CD14-positive monocyte (primary cell): ENCODE measurements at regions not wholly inside any gene's neighbourhood (a gene's known extent, or its start where the extent isn't known, plus 50 kb on each side); places are given as distances from the start of the nearest gene placed in this dataset.

Experiments
- DNase-seq, 3 donors: peaks; one replicate each; pipeline ENCODE4 v3.0.0-alpha.2; 2011 to 2022
- H2AFZ ChIP-seq: 2 replicates; pipeline ENCODE4 v1.6.0; 2012; ENCODE audit warnings: mild to moderate bottlenecking, low read depth, low read length, inconsistent platforms; ENCODE audit not compliant: insufficient read depth, poor library complexity, severe bottlenecking
- H3K27ac ChIP-seq, 2 donors: 1 replicate in 1 of 2; 2 replicates in 1 of 2; pipeline ENCODE4 v1.5.1; 2012 to 2013; ENCODE audit warnings: low read length in 2 of 2, control low read depth in 1 of 2, inconsistent platforms in 1 of 2, low read depth in 1 of 2, mild to moderate bottlenecking in 1 of 2
- H3K27me3 ChIP-seq, 2 donors: one replicate each; pipeline versions ENCODE4 v1.6.0 to v1.6.1; 2011 to 2013; ENCODE audit warnings: low read length in 2 of 2; ENCODE audit not compliant: control insufficient read depth in 2 of 2, insufficient read depth in 2 of 2
- H3K36me3 ChIP-seq, 2 donors: replicated peaks in 1 of 2; 1 replicate in 1 of 2; 2 replicates in 1 of 2; pipeline versions ENCODE4 v1.5.1 to v1.6.1; 2012 to 2013; ENCODE audit warnings: low read length in 2 of 2, control low read depth in 1 of 2, inconsistent platforms in 1 of 2, mild to moderate bottlenecking in 1 of 2; ENCODE audit not compliant: insufficient read depth in 2 of 2, control insufficient read depth in 1 of 2
- H3K4me1 ChIP-seq, 2 donors: 1 replicate in 1 of 2; 2 replicates in 1 of 2; pipeline versions ENCODE4 v1.5.1 to v1.6.1; 2012 to 2013; ENCODE audit warnings: low read length in 2 of 2, control low read depth in 1 of 2, inconsistent platforms in 1 of 2, mild to moderate bottlenecking in 1 of 2, moderate library complexity in 1 of 2; ENCODE audit not compliant: insufficient read depth in 2 of 2, control insufficient read depth in 1 of 2
- H3K4me2 ChIP-seq: replicated peaks from 2 replicates; pipeline ENCODE3; 2012; ENCODE audit warnings: low read length, moderate library complexity, mild to moderate bottlenecking; ENCODE audit not compliant: poor library complexity, severe bottlenecking; ENCODE audit errors: extremely low read depth
- H3K4me3 ChIP-seq, 3 experiments: fragments of 200-600 bp in 1 of 3; sonication (generic) in 1 of 3; replicated peaks in 1 of 3; 1 replicate in 2 of 3; 2 replicates in 1 of 3; pipeline ENCODE4 v1.5.1; 2011 to 2013; ENCODE audit warnings: low read length in 3 of 3, mild to moderate bottlenecking in 3 of 3, control low read depth in 2 of 3, low read depth in 2 of 3, inconsistent platforms in 1 of 3, moderate library complexity in 1 of 3
- H3K79me2 ChIP-seq: 2 replicates; pipeline ENCODE4 v1.6.0; 2012; ENCODE audit warnings: mild to moderate bottlenecking, control low read depth, inconsistent platforms, low read length, moderate library complexity; ENCODE audit not compliant: insufficient read depth
- H3K9ac ChIP-seq: 2 replicates; pipeline ENCODE4 v1.6.0; 2017; ENCODE audit warnings: low read length, mild to moderate bottlenecking; ENCODE audit not compliant: insufficient read depth, poor library complexity, severe bottlenecking
- H3K9me3 ChIP-seq, 2 donors: replicated peaks in 1 of 2; 1 replicate in 1 of 2; 2 replicates in 1 of 2; pipeline versions ENCODE4 v1.5.1 to v1.6.1; 2012 to 2013; ENCODE audit warnings: low read length in 2 of 2, control low read depth in 1 of 2; ENCODE audit not compliant: control insufficient read depth in 1 of 2, insufficient read depth in 1 of 2
- H4K20me1 ChIP-seq: 2 replicates; pipeline ENCODE4 v1.6.0; 2012; ENCODE audit warnings: mild to moderate bottlenecking, low read length, control low read depth, moderate library complexity; ENCODE audit not compliant: insufficient read depth
- H3K27ac Mint-ChIP-seq, 7 donors: one replicate each; pipeline ENCODE4 v1.8.0; 2020; ENCODE audit warnings: mild to moderate bottlenecking in 7 of 7, mixed read lengths in 7 of 7, moderate library complexity in 6 of 7, inconsistent platforms in 2 of 7
- H3K27me3 Mint-ChIP-seq, 3 donors: one replicate each; pipeline ENCODE4 v1.8.0; 2021 to 2022; ENCODE audit warnings: low read depth in 3 of 3, mild to moderate bottlenecking in 3 of 3, mixed read lengths in 3 of 3, moderate library complexity in 3 of 3, inconsistent platforms in 1 of 3
- H3K36me3 Mint-ChIP-seq, 2 donors: one replicate each; pipeline ENCODE4 v1.8.0; 2020; ENCODE audit warnings: mixed read lengths in 2 of 2, inconsistent platforms in 1 of 2, mild to moderate bottlenecking in 1 of 2
- H3K4me1 Mint-ChIP-seq: one replicate; pipeline ENCODE4 v1.8.0; 2020; ENCODE audit warnings: mild to moderate bottlenecking, mixed read lengths
- H3K4me3 Mint-ChIP-seq, 2 donors: one replicate each; pipeline ENCODE4 v1.8.0; 2020; ENCODE audit warnings: mild to moderate bottlenecking in 2 of 2, mixed read lengths in 2 of 2, moderate library complexity in 1 of 2
- H3K9me3 Mint-ChIP-seq, 7 donors: one replicate each; pipeline ENCODE4 v1.8.0; 2020 to 2022; ENCODE audit warnings: mixed read lengths in 7 of 7, mild to moderate bottlenecking in 6 of 7, moderate library complexity in 6 of 7, inconsistent platforms in 2 of 7
- WGBS: methylation state at CpG from one replicate; pipeline ENCODE4 v1.1.5; 2013; ENCODE audit warnings: missing lambda C conversion rate; ENCODE audit not compliant: insufficient coverage; 5-methylcytosine and 5-hydroxymethylcytosine counted together
- intact Hi-C, 2 donors: fragments of 100-400 bp; cut with micrococcal nuclease; formaldehyde crosslinking; loops; one replicate each; pipeline versions ENCODE4 v1.15.0 to v1.15.1; 2023
- TF ChIP-seq, protein P1 (sequence below): fragments of 200-600 bp; IDR thresholded peaks from one replicate; pipeline ENCODE4 v1.8.0; 2022; ENCODE audit warnings: antibody characterized with exemption, mild to moderate bottlenecking

DNA sequence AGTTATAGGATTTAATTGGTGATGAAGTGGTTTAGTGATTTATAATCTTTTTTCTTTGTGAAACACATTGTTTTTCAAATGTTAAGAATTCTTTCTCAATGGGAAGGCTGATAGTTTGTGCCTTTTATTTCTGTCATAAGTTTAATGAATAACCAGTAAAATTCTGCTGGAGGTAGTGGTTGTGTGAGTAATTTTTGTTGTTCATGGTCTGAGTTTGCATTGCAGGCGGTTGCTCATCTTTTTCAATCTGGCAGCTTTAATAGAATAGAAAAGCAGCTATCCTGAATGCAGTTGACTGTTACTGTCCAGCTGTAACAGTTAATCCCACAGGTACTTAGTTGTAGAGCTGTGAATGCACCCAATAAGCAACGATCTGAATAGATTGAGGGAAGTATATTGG lies 215.6 kb upstream of the AFF2 start:
- Histone ChIP-seq H3K27ac (no peak overlapping the region), H3K4me2 (no peak overlapping the region), H3K36me3 (no peaks in the 10 kb centered on the region), H3K9me3 (no peaks in the 10 kb centered on the region), H3K79me2 (no peaks in the 10 kb centered on the region), H2AFZ (no peak overlapping the region), H3K4me1 (peaks cover 19 to 27% of the 10 kb centered on the region in 2 donors), H3K4me3 (no peak overlapping the region), H3K9ac (no peak overlapping the region), H4K20me1 (no peaks in the 10 kb centered on the region), H3K27me3 (no peaks in the 10 kb centered on the region)
- WGBS: no CpG with 5 or more reads among the region's 2 CpGs
- Mint-ChIP-seq H3K36me3 (no peaks in the 10 kb centered on the region), H3K9me3 (no peaks in the 10 kb centered on the region), H3K27ac (no peak overlapping the region), H3K4me3 (no peak overlapping the region), H3K4me1 (peaks cover 35% of the 10 kb centered on the region), H3K27me3 (no peaks in the 10 kb centered on the region)
- intact Hi-C loops: no loop called here
- TF ChIP-seq, protein P1, sequence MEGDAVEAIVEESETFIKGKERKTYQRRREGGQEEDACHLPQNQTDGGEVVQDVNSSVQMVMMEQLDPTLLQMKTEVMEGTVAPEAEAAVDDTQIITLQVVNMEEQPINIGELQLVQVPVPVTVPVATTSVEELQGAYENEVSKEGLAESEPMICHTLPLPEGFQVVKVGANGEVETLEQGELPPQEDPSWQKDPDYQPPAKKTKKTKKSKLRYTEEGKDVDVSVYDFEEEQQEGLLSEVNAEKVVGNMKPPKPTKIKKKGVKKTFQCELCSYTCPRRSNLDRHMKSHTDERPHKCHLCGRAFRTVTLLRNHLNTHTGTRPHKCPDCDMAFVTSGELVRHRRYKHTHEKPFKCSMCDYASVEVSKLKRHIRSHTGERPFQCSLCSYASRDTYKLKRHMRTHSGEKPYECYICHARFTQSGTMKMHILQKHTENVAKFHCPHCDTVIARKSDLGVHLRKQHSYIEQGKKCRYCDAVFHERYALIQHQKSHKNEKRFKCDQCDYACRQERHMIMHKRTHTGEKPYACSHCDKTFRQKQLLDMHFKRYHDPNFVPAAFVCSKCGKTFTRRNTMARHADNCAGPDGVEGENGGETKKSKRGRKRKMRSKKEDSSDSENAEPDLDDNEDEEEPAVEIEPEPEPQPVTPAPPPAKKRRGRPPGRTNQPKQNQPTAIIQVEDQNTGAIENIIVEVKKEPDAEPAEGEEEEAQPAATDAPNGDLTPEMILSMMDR: no peak
- no peak for DNase-seq

DNA sequence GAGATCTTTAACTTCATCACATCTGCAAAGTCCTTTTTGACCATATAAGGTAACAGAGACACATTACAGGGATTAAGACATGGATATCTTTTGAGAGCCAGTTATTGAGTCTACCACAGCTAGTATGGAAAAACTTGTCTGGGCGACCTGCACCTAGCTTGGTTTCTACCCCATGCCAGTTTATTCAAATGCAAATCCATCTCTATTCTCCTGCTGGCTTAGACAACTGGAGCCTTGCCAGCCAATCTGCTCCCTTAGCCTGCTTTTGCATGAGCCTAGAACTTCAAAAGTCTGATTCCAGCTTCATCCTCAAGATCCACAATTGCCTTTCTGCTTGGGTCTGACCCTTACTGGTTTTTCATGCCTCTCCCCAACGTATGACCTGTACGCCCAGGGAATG lies 212.0 kb upstream of the AFF2 start:
- Histone ChIP-seq H3K36me3 (no peaks in the 10 kb centered on the region), H3K27ac (no peak overlapping the region), H3K9ac (no peak overlapping the region), H3K79me2 (no peaks in the 10 kb centered on the region), H3K4me3 (no peak overlapping the region), H3K4me1 (peaks cover 9 to 12% of the 10 kb centered on the region in 2 donors), H4K20me1 (no peaks in the 10 kb centered on the region), H3K4me2 (no peak overlapping the region), H3K27me3 (no peaks in the 10 kb centered on the region), H3K9me3 (no peaks in the 10 kb centered on the region), H2AFZ (no peak overlapping the region)
- no peak overlapping the region for H3K4me3 Mint-ChIP-seq
- intact Hi-C loops: no loop called here
- DNase-seq: no peak
- TF ChIP-seq, protein P1: no peak
- no peak overlapping the region for H3K27ac Mint-ChIP-seq
- no peaks in the 10 kb centered on the region for H3K27me3 Mint-ChIP-seq
- no peaks in the 10 kb centered on the region for H3K36me3 Mint-ChIP-seq
- peaks cover 18% of the 10 kb centered on the region for H3K4me1 Mint-ChIP-seq
- WGBS: no CpG with 5 or more reads among the region's 3 CpGs
- peaks cover 0 to 3% (median 0%) of the 10 kb centered on the region in 7 donors for H3K9me3 Mint-ChIP-seq
